ENCODE measurements at regions not wholly inside any gene's neighbourhood (a gene's known extent, or its start where the extent isn't known, plus 50 kb on each side); places are given as distances from the start of the nearest gene placed in this dataset.

- TF ChIP-seq BACH2 (CRISPR knock-in tag; IDR thresholded peaks at IDR 0.05; ENCODE audit: borderline replicate concordance) (no peak), RARB (CRISPR knock-in tag; IDR thresholded peaks at IDR 0.05) (no peak), TCF4 (CRISPR knock-in tag; IDR thresholded peaks at IDR 0.05; ENCODE audit: borderline replicate concordance) (no peak), ARNTL (CRISPR knock-in tag; IDR thresholded peaks at IDR 0.05; ENCODE audit: borderline replicate concordance, low read depth) (no peak), TOX (CRISPR knock-in tag; IDR thresholded peaks at IDR 0.05; ENCODE audit: borderline replicate concordance) (no peak), PATZ1 (CRISPR knock-in tag; IDR thresholded peaks at IDR 0.05; ENCODE audit: borderline replicate concordance) (no peak), GLIS3 (CRISPR knock-in tag; IDR thresholded peaks at IDR 0.05) (no peak), CREB5 (CRISPR knock-in tag; IDR thresholded peaks at IDR 0.05; ENCODE audit: low read depth) (no peak), PPARA (CRISPR knock-in tag; IDR thresholded peaks at IDR 0.05; ENCODE audit: borderline replicate concordance) (no peak), ZNF70 (CRISPR knock-in tag; IDR thresholded peaks at IDR 0.05) (no peak), ZNF565 (CRISPR knock-in tag; conservative IDR thresholded peaks at IDR 0.05; ENCODE audit: low read depth) (no peak), ESRRG (CRISPR knock-in tag; IDR thresholded peaks at IDR 0.05) (no peak), ZC3H10 (CRISPR knock-in tag; IDR thresholded peaks at IDR 0.05) (no peak), OSR1 (CRISPR knock-in tag; IDR thresholded peaks at IDR 0.05) (no peak)
These were observed 81.6 kb downstream of the UNCX start for GRCh38 chr7:1314021-1314907.

All from SK-N-SH treated with all-trans-retinoic acid at 6 μM for 48 hours (cell line).